ENCODE measurements at regions not wholly inside any gene's neighbourhood (a gene's known extent, or its start where the extent isn't known, plus 50 kb on each side); places are given as distances from the start of the nearest gene placed in this dataset.
A peak's percentile ranks its signal among the peaks of the same experiment; 100 is the strongest.

- intact Hi-C loops (cut with DNase I): no loop called here
- Histone ChIP-seq H3K9me3 (no peaks in the 10 kb centered on the region), H3K36me3 (ENCODE audit: insufficient read depth in 1 of 2, low read depth in 1 of 2) (no peaks in the 10 kb centered on the region), H3K4me1 (no peaks in the 10 kb centered on the region), H3K27me3 (ENCODE audit: insufficient read depth in 3 of 3, low read length in 2 of 3) (no peaks in the 10 kb centered on the region), H3K4me3 (no peak overlapping the region), H3K27ac (no peak overlapping the region)
- no peak for TF ChIP-seq CTCF (IDR thresholded peaks at IDR 0.05)
- ATAC-seq: peak in 2 of 4 donors; percentile 71 to 84
- peak in 1 of 2 donors; percentile 15 for DNase-seq
- WGBS, 3 donors: 48 to 53% (median 48%) methylated on average over 6 of the region's 6 CpGs
These were observed 282.0 kb upstream of the VEPH1 start for GRCh38 chr3:157785102-157785826.

- DNase-seq (no peak), ATAC-seq (no peak)
- no peak overlapping the region for H3K27ac ChIP-seq
- H3K27me3 ChIP-seq (ENCODE audit: insufficient read depth in 3 of 3, low read length in 2 of 3): no peaks in the 10 kb centered on the region
- WGBS, 3 donors: 75 to 89% (median 80%) methylated on average over 2 of the region's 2 CpGs
- intact Hi-C loops (cut with DNase I): no loop called here
- no peak overlapping the region for H3K4me3 ChIP-seq
- TF ChIP-seq CTCF (IDR thresholded peaks at IDR 0.05): no peak
- no peaks in the 10 kb centered on the region for H3K4me1 ChIP-seq
- H3K36me3 ChIP-seq (ENCODE audit: insufficient read depth in 1 of 2, low read depth in 1 of 2): no peaks in the 10 kb centered on the region
- H3K9me3 ChIP-seq: no peaks in the 10 kb centered on the region
These were observed 279.0 kb upstream of the VEPH1 start for GRCh38 chr3:157782236-157782635.

GRCh38 chr3:157776861-157777260 is 273.6 kb upstream of the VEPH1 start:
- Histone ChIP-seq H3K9me3 (no peaks in the 10 kb centered on the region), H3K27me3 (ENCODE audit: insufficient read depth in 3 of 3, low read length in 2 of 3) (no peaks in the 10 kb centered on the region), H3K4me1 (no peaks in the 10 kb centered on the region), H3K27ac (no peak overlapping the region), H3K4me3 (no peak overlapping the region), H3K36me3 (ENCODE audit: insufficient read depth in 1 of 2, low read depth in 1 of 2) (no peaks in the 10 kb centered on the region)
- TF ChIP-seq CTCF (IDR thresholded peaks at IDR 0.05): no peak
- 89 to 97% (median 92%) methylated on average over 2 of the region's 2 CpGs for WGBS, 3 donors
- ATAC-seq (no peak), DNase-seq (no peak)
- intact Hi-C loops (cut with DNase I): no loop called here

GRCh38 chr3:157775446-157775845 is 272.2 kb upstream of the VEPH1 start:
- intact Hi-C loops (cut with DNase I): no loop called here
- H3K4me1 ChIP-seq: no peaks in the 10 kb centered on the region
- no peaks in the 10 kb centered on the region for H3K9me3 ChIP-seq
- no peak for ATAC-seq
- H3K27me3 ChIP-seq (ENCODE audit: insufficient read depth in 3 of 3, low read length in 2 of 3): no peaks in the 10 kb centered on the region
- H3K27ac ChIP-seq: no peak overlapping the region
- TF ChIP-seq CTCF (IDR thresholded peaks at IDR 0.05): no peak
- no peaks in the 10 kb centered on the region for H3K36me3 ChIP-seq (ENCODE audit: insufficient read depth in 1 of 2, low read depth in 1 of 2)
- H3K4me3 ChIP-seq: no peak overlapping the region
- no peak for DNase-seq

GRCh38 chr3:157769378-157769777 is 266.2 kb upstream of the VEPH1 start:
- no peak for ATAC-seq
- no peaks in the 10 kb centered on the region for H3K9me3 ChIP-seq

More at GRCh38 chr3:157769378-157769777, 266.2 kb upstream of the VEPH1 start:
- Histone ChIP-seq H3K27ac (no peak overlapping the region), H3K4me3 (no peak overlapping the region), H3K27me3 (ENCODE audit: insufficient read depth in 3 of 3, low read length in 2 of 3) (no peaks in the 10 kb centered on the region), H3K4me1 (no peaks in the 10 kb centered on the region), H3K36me3 (ENCODE audit: insufficient read depth in 1 of 2, low read depth in 1 of 2) (no peaks in the 10 kb centered on the region)
- intact Hi-C loops (cut with DNase I): no loop called here
- DNase-seq: no peak
- 38 to 69% (median 68%) methylated on average over 1 of the region's 1 CpG for WGBS, 3 donors
- TF ChIP-seq CTCF (IDR thresholded peaks at IDR 0.05): no peak

All from psoas muscle (tissue), 7 donors.